ENCODE measurements at regions not wholly inside any gene's neighbourhood (a gene's known extent, or its start where the extent isn't known, plus 50 kb on each side); places are given as distances from the start of the nearest gene placed in this dataset.

- TF ChIP-seq RAD21 (IDR thresholded peaks at IDR 0.05 in 1 of 2, conservative IDR thresholded peaks at IDR 0.05 in 1 of 2; ENCODE audit: low read depth in 2 of 2, low read length in 2 of 2) (no peak), POLR2A (IDR thresholded peaks at IDR 0.05; ENCODE audit: control extremely low read depth in 1 of 2, low read depth in 2 of 2, low read length in 2 of 2) (no peak), CTCF (IDR thresholded peaks at IDR 0.05; ENCODE audit: control extremely low read depth in 1 of 3, insufficient read depth in 1 of 3, low read depth in 1 of 3, low read length in 3 of 3) (no peak), ZNF274 (IDR thresholded peaks at IDR 0.05; ENCODE audit: borderline replicate concordance, extremely low read depth, low read length) (no peak), EZH2 (IDR thresholded peaks at IDR 0.05; ENCODE audit: low read depth, low read length, severe bottlenecking) (no peak), MAX (IDR thresholded peaks at IDR 0.05) (no peak), GABPA (IDR thresholded peaks at IDR 0.05; ENCODE audit: borderline replicate concordance, insufficient read depth, low read length) (no peak)
Measured at GRCh38 chr13:69459346-69459745, 648.3 kb upstream of the ATXN8OS start.

All from H1 (cell line).